T-cell (primary cell): ENCODE measurements at regions not wholly inside any gene's neighbourhood (a gene's known extent, or its start where the extent isn't known, plus 50 kb on each side); places are given as distances from the start of the nearest gene placed in this dataset.

Source experiments
- ATAC-seq, 4 experiments: fragments of 200-7000 bp in 3 of 4; fragments of 150-1000 bp in 1 of 4; cut with Tn5 transposase; replicated peaks in 1 of 4; 1 replicate in 3 of 4; 2 replicates in 1 of 4; pipeline ENCODE4 v1.10.0; 2021; ENCODE audit warnings: moderate library complexity in 3 of 4, mild to moderate bottlenecking in 2 of 4, moderate number of reproducible peaks in 1 of 4
- CTCF ChIA-PET, 2 donors: fragments of 300-600 bp; sonication (Branson Sonifier 250); formaldehyde crosslinking; loops; one replicate each; lab custom pipeline; 2022; ENCODE audit warnings: antibody characterized with exemption in 2 of 2; lab: Charles Lee
- POLR2A ChIA-PET, 2 donors: fragments of 300-600 bp; sonication (Branson Sonifier 250); formaldehyde crosslinking; loops; one replicate each; lab custom pipeline; 2022; ENCODE audit warnings: antibody characterized with exemption in 2 of 2; lab: Charles Lee
- DNase-seq, 35 experiments: peaks; one replicate each; pipeline versions ENCODE4 v3.0.0 to v3.0.0-alpha.2; 2013 to 2023
- H3K27ac ChIP-seq: one replicate; pipeline ENCODE4 v1.5.1; 2013; ENCODE audit warnings: low read length
- H3K27me3 ChIP-seq, 2 experiments: replicated peaks in 1 of 2; 1 replicate in 1 of 2; 2 replicates in 1 of 2; pipeline versions ENCODE4 v1.6.1 to v1.7.0; 2013; ENCODE audit warnings: low read length in 1 of 2, mixed read lengths in 1 of 2; ENCODE audit not compliant: control insufficient read depth in 2 of 2, insufficient read depth in 2 of 2; ENCODE audit errors: extremely low read depth in 1 of 2
- H3K36me3 ChIP-seq, 2 donors: 1 replicate in 1 of 2; 2 replicates in 1 of 2; pipeline versions ENCODE4 v1.6.1 to v1.7.0; 2013; ENCODE audit warnings: low read length in 1 of 2; ENCODE audit not compliant: control insufficient read depth in 2 of 2, insufficient read depth in 1 of 2; ENCODE audit errors: extremely low read depth in 1 of 2
- H3K4me1 ChIP-seq, 2 experiments: 1 replicate in 1 of 2; 2 replicates in 1 of 2; pipeline versions ENCODE4 v1.6.1 to v1.7.0; 2013; ENCODE audit warnings: low read length in 2 of 2, mixed read lengths in 1 of 2; ENCODE audit not compliant: insufficient read depth in 2 of 2, control insufficient read depth in 1 of 2; ENCODE audit errors: extremely low read depth in 1 of 2
- H3K4me3 ChIP-seq, 2 donors: 1 replicate in 1 of 2; 2 replicates in 1 of 2; pipeline versions ENCODE4 v1.5.1 to v1.7.0; 2013; ENCODE audit warnings: mild to moderate bottlenecking in 2 of 2, low read length in 1 of 2, moderate library complexity in 1 of 2; ENCODE audit not compliant: control insufficient read depth in 1 of 2; ENCODE audit errors: extremely low read depth in 1 of 2
- H3K9me3 ChIP-seq: 2 replicates; pipeline ENCODE4 v1.7.0; 2013
- H3K27ac Mint-ChIP-seq, 2 donors: one replicate each; pipeline ENCODE4 v1.8.0; 2020 to 2021; ENCODE audit warnings: mild to moderate bottlenecking in 2 of 2, mixed read lengths in 2 of 2
- H3K27me3 Mint-ChIP-seq, 2 donors: one replicate each; pipeline ENCODE4 v1.8.0; 2021 to 2022; ENCODE audit warnings: mixed read lengths in 2 of 2
- H3K36me3 Mint-ChIP-seq: one replicate; pipeline ENCODE4 v1.8.0; 2021; ENCODE audit warnings: mixed read lengths
- H3K4me1 Mint-ChIP-seq, 3 donors: one replicate each; pipeline ENCODE4 v1.8.0; 2020 to 2022; ENCODE audit warnings: mixed read lengths in 3 of 3, mild to moderate bottlenecking in 1 of 3
- H3K4me3 Mint-ChIP-seq, 3 donors: one replicate each; pipeline ENCODE4 v1.8.0; 2020 to 2022; ENCODE audit warnings: mild to moderate bottlenecking in 3 of 3, mixed read lengths in 3 of 3, moderate library complexity in 3 of 3
- H3K9me3 Mint-ChIP-seq, 3 donors: one replicate each; pipeline ENCODE4 v1.8.0; 2020 to 2022; ENCODE audit warnings: mixed read lengths in 3 of 3
- WGBS: methylation state at CpG from one replicate; pipeline ENCODE4 v1.1.5; 2013; ENCODE audit warnings: missing lambda C conversion rate; ENCODE audit not compliant: insufficient coverage; 5-methylcytosine and 5-hydroxymethylcytosine counted together

- no peaks in the 10 kb centered on the region for H3K36me3 Mint-ChIP-seq
- H3K9me3 Mint-ChIP-seq, result peaks cover 4 to 14% (median 9%) of the 10 kb centered on the region in 3 donors
- no peak overlapping the region for H3K4me3 Mint-ChIP-seq
- Histone ChIP-seq H3K4me1 (no peaks in the 10 kb centered on the region), H3K27ac (no peak overlapping the region), H3K9me3 (no peaks in the 10 kb centered on the region), H3K36me3 (no peaks in the 10 kb centered on the region), H3K27me3 (no peaks in the 10 kb centered on the region), H3K4me3 (no peak overlapping the region)
- ChIA-PET POLR2A (no interaction called here), CTCF (no interaction called here)
- peaks cover 0 to 12% of the 10 kb centered on the region in 2 donors for H3K27me3 Mint-ChIP-seq
- ATAC-seq (no peak), DNase-seq (no peak)
- H3K27ac Mint-ChIP-seq, result no peak overlapping the region
- H3K4me1 Mint-ChIP-seq, result no peaks in the 10 kb centered on the region
- WGBS, result 87% methylated on average over 3 of the region's 5 CpGs
Observed at GRCh38 chr7:79786187-79786586, 332.7 kb upstream of the MAGI2 start.

DNA sequence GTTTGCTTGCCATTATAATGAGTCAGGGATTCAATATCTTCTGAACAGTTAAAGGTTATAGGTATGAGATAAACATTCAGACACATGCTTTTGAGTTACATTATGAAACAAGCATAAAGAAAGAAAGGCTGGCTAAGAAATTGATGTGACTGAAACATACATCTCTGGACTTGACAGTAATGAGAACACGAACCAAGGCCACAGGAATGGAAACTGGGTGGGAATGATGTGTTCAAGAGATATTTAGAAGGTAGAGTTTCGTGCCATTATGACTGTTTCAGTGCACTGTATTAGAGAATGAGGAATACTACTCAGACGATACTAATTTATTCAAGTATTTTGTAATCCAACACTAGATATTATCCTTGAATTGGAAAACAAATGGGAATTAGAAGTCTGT is 332.1 kb upstream of the MAGI2 start:
- Histone ChIP-seq H3K4me1 (no peaks in the 10 kb centered on the region), H3K27ac (no peak overlapping the region), H3K27me3 (no peaks in the 10 kb centered on the region), H3K9me3 (no peaks in the 10 kb centered on the region), H3K36me3 (no peaks in the 10 kb centered on the region), H3K4me3 (no peak overlapping the region)
- peaks cover 4 to 14% (median 9%) of the 10 kb centered on the region in 3 donors for H3K9me3 Mint-ChIP-seq
- CTCF ChIA-PET, result no interaction called here
- DNase-seq (no peak), ATAC-seq (no peak)
- H3K4me3 Mint-ChIP-seq, result no peak overlapping the region
- POLR2A ChIA-PET, result interaction anchor here in 1 of 2 donors (0.6 kb wide), 1 partner anchor 105 kb away, joined by 3 read pairs; no protein-coding TSS in a partner anchor
- no peak overlapping the region for H3K27ac Mint-ChIP-seq
- H3K27me3 Mint-ChIP-seq, result peaks cover 0 to 12% of the 10 kb centered on the region in 2 donors
- no peaks in the 10 kb centered on the region for H3K36me3 Mint-ChIP-seq
- no peaks in the 10 kb centered on the region for H3K4me1 Mint-ChIP-seq
- WGBS, result 43% methylated on average over 1 of the region's 3 CpGs

- POLR2A ChIA-PET, result no interaction called here
- peaks cover 0 to 7% of the 10 kb centered on the region in 2 donors for H3K27me3 Mint-ChIP-seq
Observed at GRCh38 chr7:79782906-79783305, 329.4 kb upstream of the MAGI2 start.

DNA sequence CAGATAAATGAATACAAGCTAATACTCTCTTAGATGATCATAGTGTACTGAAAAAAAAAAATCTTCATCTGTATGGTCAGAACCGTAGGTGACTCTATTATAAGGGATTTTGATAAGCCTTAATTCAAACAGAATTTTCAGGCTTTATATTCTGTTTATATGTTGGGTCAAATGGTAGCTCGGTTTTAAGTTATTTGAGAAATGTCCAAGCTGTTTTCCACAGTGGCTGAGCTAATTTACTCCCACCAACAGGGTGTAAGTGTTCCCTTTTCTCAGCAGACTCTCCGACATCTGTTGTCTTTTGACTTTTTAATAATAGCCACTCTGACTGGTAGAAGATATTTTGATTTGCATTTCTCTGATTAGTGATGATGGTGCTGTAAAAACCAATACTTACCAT is 328.8 kb upstream of the MAGI2 start:
- Mint-ChIP-seq H3K4me1 (no peaks in the 10 kb centered on the region), H3K27me3 (peaks cover 0 to 7% of the 10 kb centered on the region in 2 donors), H3K27ac (no peak overlapping the region), H3K36me3 (no peaks in the 10 kb centered on the region), H3K4me3 (no peak overlapping the region), H3K9me3 (peaks cover 4 to 14% (median 9%) of the 10 kb centered on the region in 3 donors)
- no CpG with 5 or more reads among the region's 3 CpGs for WGBS
- Histone ChIP-seq H3K4me1 (no peaks in the 10 kb centered on the region), H3K27me3 (no peaks in the 10 kb centered on the region), H3K27ac (no peak overlapping the region), H3K4me3 (no peak overlapping the region), H3K36me3 (no peaks in the 10 kb centered on the region), H3K9me3 (no peaks in the 10 kb centered on the region)
- no peak for ATAC-seq
- POLR2A ChIA-PET, result no interaction called here
- CTCF ChIA-PET, result no interaction called here
- DNase-seq, result no peak

More at GRCh38 chr7:79782906-79783305, 329.4 kb upstream of the MAGI2 start:
- CTCF ChIA-PET, result no interaction called here
- no peak overlapping the region for H3K4me3 Mint-ChIP-seq
- no peak for DNase-seq
- no peaks in the 10 kb centered on the region for H3K27me3 ChIP-seq
- no peak overlapping the region for H3K27ac Mint-ChIP-seq
- H3K27ac ChIP-seq, result no peak overlapping the region
- H3K4me1 ChIP-seq, result no peaks in the 10 kb centered on the region
- H3K4me3 ChIP-seq, result no peak overlapping the region
- no peaks in the 10 kb centered on the region for H3K9me3 ChIP-seq
- H3K36me3 Mint-ChIP-seq, result no peaks in the 10 kb centered on the region
- H3K36me3 ChIP-seq, result no peaks in the 10 kb centered on the region
- H3K4me1 Mint-ChIP-seq, result no peaks in the 10 kb centered on the region
- H3K9me3 Mint-ChIP-seq, result peaks cover 4 to 14% (median 9%) of the 10 kb centered on the region in 3 donors
- ATAC-seq, result no peak

DNA sequence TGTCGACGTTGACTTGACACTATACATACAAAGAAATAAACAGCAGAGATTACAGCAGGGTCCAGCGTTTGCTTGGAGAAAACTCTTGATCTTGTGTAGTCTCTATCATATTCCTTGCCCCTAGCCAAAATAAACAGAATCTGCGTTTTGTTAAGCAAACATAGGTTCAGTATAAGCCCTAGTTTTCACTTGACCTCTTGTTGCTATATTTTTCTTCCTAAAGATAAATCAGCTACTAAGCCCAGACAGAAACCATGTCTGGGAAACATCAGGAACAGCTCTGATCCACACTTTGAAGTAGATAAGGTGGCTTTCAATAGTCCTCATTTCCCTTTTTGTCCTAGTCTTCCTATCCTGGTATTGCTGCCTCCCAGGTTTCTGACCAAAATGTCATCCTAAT is 328.2 kb upstream of the MAGI2 start:
- Mint-ChIP-seq H3K4me3 (no peak overlapping the region), H3K4me1 (no peaks in the 10 kb centered on the region), H3K27me3 (peaks cover 0 to 7% of the 10 kb centered on the region in 2 donors), H3K36me3 (no peaks in the 10 kb centered on the region), H3K27ac (no peak overlapping the region), H3K9me3 (peaks cover 4 to 14% (median 9%) of the 10 kb centered on the region in 3 donors)
- no peaks in the 10 kb centered on the region for H3K36me3 ChIP-seq
- no peak for DNase-seq
- no peak overlapping the region for H3K4me3 ChIP-seq
- no peaks in the 10 kb centered on the region for H3K27me3 ChIP-seq
- 84% methylated on average over 3 of the region's 4 CpGs for WGBS
- no peak for ATAC-seq
- H3K9me3 ChIP-seq, result no peaks in the 10 kb centered on the region
- CTCF ChIA-PET, result no interaction called here
- POLR2A ChIA-PET, result no interaction called here
- no peaks in the 10 kb centered on the region for H3K4me1 ChIP-seq
- no peak overlapping the region for H3K27ac ChIP-seq

GRCh38 chr7:79778786-79779770 is 325.6 kb upstream of the MAGI2 start:
- no peak for ATAC-seq
- Mint-ChIP-seq H3K4me3 (no peak overlapping the region), H3K27me3 (peaks cover 0 to 3% of the 10 kb centered on the region in 2 donors), H3K4me1 (no peaks in the 10 kb centered on the region), H3K27ac (no peak overlapping the region), H3K9me3 (peaks cover 3 to 7% (median 6%) of the 10 kb centered on the region in 3 donors), H3K36me3 (no peaks in the 10 kb centered on the region)
- CTCF ChIA-PET, result interaction anchor here in 1 of 2 donors (0.7 kb wide), 1 partner anchor 10 kb away, joined by 3 read pairs; no protein-coding TSS in a partner anchor
- no peak for DNase-seq
- no peak overlapping the region for H3K27ac ChIP-seq
- H3K9me3 ChIP-seq, result no peaks in the 10 kb centered on the region
- no peak overlapping the region for H3K4me3 ChIP-seq
- 67% methylated on average over 3 of the region's 9 CpGs for WGBS
- no peaks in the 10 kb centered on the region for H3K27me3 ChIP-seq
- H3K36me3 ChIP-seq, result no peaks in the 10 kb centered on the region
- POLR2A ChIA-PET, result no interaction called here
- H3K4me1 ChIP-seq, result no peaks in the 10 kb centered on the region
